B cell (primary cell): ENCODE measurements at regions not wholly inside any gene's neighbourhood (a gene's known extent, or its start where the extent isn't known, plus 50 kb on each side); places are given as distances from the start of the nearest gene placed in this dataset.

Experiments
- ATAC-seq: fragments of 200-7000 bp; cut with Tn5 transposase; one replicate; pipeline ENCODE4 v1.10.0; 2021; ENCODE audit warnings: low read depth, mild to moderate bottlenecking, moderate number of reproducible peaks, moderate library complexity
- CTCF ChIA-PET: fragments of 350-600 bp; sonication (Branson Sonifier 250); formaldehyde crosslinking; loops from one replicate; lab custom pipeline; 2021; ENCODE audit warnings: antibody characterized with exemption, inconsistent platforms; lab: Charles Lee
- POLR2A ChIA-PET: fragments of 350-600 bp; sonication (Branson Sonifier 250); formaldehyde crosslinking; loops from one replicate; lab custom pipeline; 2021; ENCODE audit warnings: antibody characterized with exemption; lab: Charles Lee
- DNase-seq: peaks from one replicate; pipeline ENCODE4 v3.0.0; 2013
- H2AFZ ChIP-seq: 2 replicates; pipeline ENCODE4 v1.6.1; 2012; ENCODE audit warnings: mild to moderate bottlenecking, low read depth, low read length; ENCODE audit not compliant: insufficient read depth, poor library complexity, severe bottlenecking
- H3K27ac ChIP-seq, 2 donors: 1 replicate in 1 of 2; 2 replicates in 1 of 2; pipeline ENCODE4 v1.5.1; 2012 to 2013; ENCODE audit warnings: low read length in 2 of 2, mild to moderate bottlenecking in 2 of 2, moderate library complexity in 1 of 2
- H3K27me3 ChIP-seq, 4 experiments: fragments of 200-600 bp in 1 of 4; sonication (generic) in 1 of 4; replicated peaks in 1 of 4; 1 replicate in 2 of 4; 2 replicates in 2 of 4; pipeline versions ENCODE4 v1.6.1 to v1.7.0; 2013 to 2016; ENCODE audit warnings: low read length in 3 of 4, mild to moderate bottlenecking in 2 of 4, mixed read lengths in 1 of 4, moderate library complexity in 1 of 4; ENCODE audit not compliant: insufficient read depth in 4 of 4, control insufficient read depth in 3 of 4; ENCODE audit errors: control extremely low read depth in 1 of 4
- H3K36me3 ChIP-seq, 2 experiments: replicated peaks in 1 of 2; 1 replicate in 1 of 2; 2 replicates in 1 of 2; pipeline versions ENCODE4 v1.6.1 to v1.7.1; 2013; ENCODE audit warnings: low read length in 1 of 2; ENCODE audit not compliant: insufficient read depth in 2 of 2, control insufficient read depth in 1 of 2; ENCODE audit errors: control extremely low read depth in 1 of 2, extremely low read depth in 1 of 2
- H3K4me1 ChIP-seq, 2 donors: fragments of 200-600 bp in 1 of 2; sonication (generic) in 1 of 2; 1 replicate in 1 of 2; 2 replicates in 1 of 2; pipeline versions ENCODE4 v1.5.1 to v1.6.1; 2013 to 2017; ENCODE audit warnings: low read length in 2 of 2; ENCODE audit not compliant: control insufficient read depth in 2 of 2, insufficient read depth in 2 of 2
- H3K4me2 ChIP-seq: replicated peaks from 2 replicates; pipeline ENCODE3; 2012; ENCODE audit warnings: mild to moderate bottlenecking, low read depth, low read length; ENCODE audit not compliant: poor library complexity, severe bottlenecking
- H3K4me3 ChIP-seq, 5 experiments: fragments of 200-600 bp in 1 of 5; sonication (generic) in 1 of 5; 1 replicate in 3 of 5; 2 replicates in 2 of 5; pipeline versions ENCODE4 v1.5.1 to v1.7.0; 2011 to 2016; ENCODE audit warnings: low read length in 4 of 5, mild to moderate bottlenecking in 4 of 5, low read depth in 2 of 5, control low read depth in 1 of 5, moderate library complexity in 1 of 5; ENCODE audit not compliant: insufficient read depth in 1 of 5; ENCODE audit errors: control extremely low read depth in 1 of 5, extremely low read depth in 1 of 5
- H3K79me2 ChIP-seq: fragments of 200-600 bp; sonication (generic); one replicate; pipeline ENCODE4 v1.6.0; 2016; ENCODE audit warnings: low read length; ENCODE audit not compliant: control insufficient read depth, insufficient read depth
- H3K9ac ChIP-seq: fragments of 200-600 bp; sonication (generic); 2 replicates; pipeline ENCODE4 v1.6.1; 2017; ENCODE audit warnings: mild to moderate bottlenecking, low read length, moderate library complexity
- H3K9me3 ChIP-seq, 3 donors: one replicate each; pipeline versions ENCODE4 v1.6.1 to v1.7.1; 2013; ENCODE audit warnings: low read length in 2 of 3; ENCODE audit not compliant: control insufficient read depth in 2 of 3, insufficient read depth in 1 of 3; ENCODE audit errors: control extremely low read depth in 1 of 3
- H4K20me1 ChIP-seq: 2 replicates; pipeline ENCODE4 v1.6.0; 2012; ENCODE audit warnings: mild to moderate bottlenecking, low read length; ENCODE audit not compliant: insufficient read depth, control insufficient read depth, poor library complexity, severe bottlenecking
- H3K27ac Mint-ChIP-seq: one replicate; pipeline ENCODE4 v1.8.0; 2021; ENCODE audit warnings: mixed read lengths
- H3K27me3 Mint-ChIP-seq: one replicate; pipeline ENCODE4 v1.8.0; 2021; ENCODE audit warnings: mixed read lengths
- H3K4me1 Mint-ChIP-seq: one replicate; pipeline ENCODE4 v1.8.0; 2021; ENCODE audit warnings: mixed read lengths
- H3K4me3 Mint-ChIP-seq: one replicate; pipeline ENCODE4 v1.8.0; 2021; ENCODE audit warnings: mixed read lengths
- H3K9me3 Mint-ChIP-seq: one replicate; pipeline ENCODE4 v1.8.0; 2022; ENCODE audit warnings: mixed read lengths; ENCODE audit not compliant: insufficient read depth
- CTCF ChIP-seq: fragments of 200-600 bp; IDR thresholded peaks from one replicate; pipeline ENCODE4 v1.8.0; 2022; ENCODE audit warnings: antibody characterized with exemption, mild to moderate bottlenecking
- EZH2 ChIP-seq: IDR thresholded peaks from 2 replicates; pipeline ENCODE4 v1.6.1; 2012; ENCODE audit warnings: borderline replicate concordance, low read depth, mild to moderate bottlenecking, moderate library complexity, low read length; ENCODE audit not compliant: insufficient read depth, poor library complexity, severe bottlenecking
- WGBS: methylation state at CpG from one replicate; pipeline ENCODE4 v1.1.5; 2013; ENCODE audit warnings: missing lambda C conversion rate; ENCODE audit not compliant: insufficient coverage; 5-methylcytosine and 5-hydroxymethylcytosine counted together
- intact Hi-C: fragments of 100-400 bp; cut with micrococcal nuclease; formaldehyde crosslinking; loops from one replicate; pipeline ENCODE4 v1.10.0; 2022

GRCh38 chr21:19049567-19049966 is 646.0 kb upstream of the TMPRSS15 start:
- H3K4me1 ChIP-seq, result no peaks in the 10 kb centered on the region
- no peaks in the 10 kb centered on the region for H3K9me3 ChIP-seq
- Mint-ChIP-seq H3K27ac (no peak overlapping the region), H3K4me1 (no peaks in the 10 kb centered on the region), H3K27me3 (no peaks in the 10 kb centered on the region), H3K9me3 (no peaks in the 10 kb centered on the region), H3K4me3 (no peak overlapping the region)
- H3K36me3 ChIP-seq, result no peaks in the 10 kb centered on the region
- WGBS, result 20% methylated on average over 1 of the region's 4 CpGs
- H3K27me3 ChIP-seq, result no peaks in the 10 kb centered on the region
- no peaks in the 10 kb centered on the region for H3K79me2 ChIP-seq
- no peak overlapping the region for H3K9ac ChIP-seq
- H4K20me1 ChIP-seq, result no peaks in the 10 kb centered on the region
- no peak for ATAC-seq
- no peak overlapping the region for H3K27ac ChIP-seq
- POLR2A ChIA-PET, result no interaction called here
- CTCF ChIA-PET, result no interaction called here
- TF ChIP-seq CTCF (no peak), EZH2 (no peak)
- H3K4me2 ChIP-seq, result no peak overlapping the region
- intact Hi-C loops, result no loop called here
- no peak for DNase-seq
- no peak overlapping the region for H3K4me3 ChIP-seq
- H2AFZ ChIP-seq, result no peak overlapping the region

- H3K4me3 ChIP-seq, result no peak overlapping the region
- H3K4me3 Mint-ChIP-seq, result no peak overlapping the region
- no peak overlapping the region for H3K27ac ChIP-seq
- H3K36me3 ChIP-seq, result no peaks in the 10 kb centered on the region
- no peak overlapping the region for H3K27ac Mint-ChIP-seq
- no peak for TF ChIP-seq CTCF
- TF ChIP-seq EZH2, result no peak
- H2AFZ ChIP-seq, result no peak overlapping the region
- 90% methylated on average over 5 of the region's 8 CpGs for WGBS
- no peaks in the 10 kb centered on the region for H3K27me3 Mint-ChIP-seq
- H3K79me2 ChIP-seq, result no peaks in the 10 kb centered on the region
- ChIA-PET POLR2A (no interaction called here), CTCF (no interaction called here)
- intact Hi-C loops, result no loop called here
- no peaks in the 10 kb centered on the region for H3K4me1 ChIP-seq
- H3K4me2 ChIP-seq, result no peak overlapping the region
- DNase-seq (no peak), ATAC-seq (no peak)
- no peaks in the 10 kb centered on the region for H3K27me3 ChIP-seq
- H4K20me1 ChIP-seq, result no peaks in the 10 kb centered on the region
- H3K4me1 Mint-ChIP-seq, result no peaks in the 10 kb centered on the region
- H3K9me3 Mint-ChIP-seq, result peaks cover 4% of the 10 kb centered on the region
- H3K9me3 ChIP-seq, result peaks cover 0 to 7% (median 7%) of the 10 kb centered on the region in 3 donors
- H3K9ac ChIP-seq, result no peak overlapping the region
These were observed 661.6 kb upstream of the TMPRSS15 start for GRCh38 chr21:19065164-19065563.
